Lung (tissue), 11 donors: ENCODE measurements at regions not wholly inside any gene's neighbourhood (a gene's known extent, or its start where the extent isn't known, plus 50 kb on each side); places are given as distances from the start of the nearest gene placed in this dataset.

ENCODE experiments used
- ATAC-seq: fragments of 200-7000 bp; cut with Tn5 transposase; one replicate; pipeline ENCODE4 v1.9.1; 2020; ENCODE audit warnings: moderate number of reproducible peaks; ENCODE audit not compliant: insufficient read depth, low FRiP score
- DNase-seq, 3 donors: peaks; one replicate each; pipeline ENCODE4 v3.0.0-alpha.2; 2013 to 2017
- H3K27ac ChIP-seq, 2 donors: one replicate each; pipeline ENCODE4 v1.5.1; 2013; ENCODE audit warnings: mild to moderate bottlenecking in 2 of 2, moderate library complexity in 2 of 2, control low read depth in 1 of 2, inconsistent platforms in 1 of 2, low read depth in 1 of 2, low read length in 1 of 2
- H3K27me3 ChIP-seq, 3 donors: one replicate each; pipeline ENCODE4 v1.5.1; 2013; ENCODE audit warnings: low read length in 2 of 3; ENCODE audit not compliant: control insufficient read depth in 3 of 3, insufficient read depth in 3 of 3
- H3K36me3 ChIP-seq, 4 donors: one replicate each; pipeline ENCODE4 v1.5.1; 2013; ENCODE audit warnings: low read length in 4 of 4, mild to moderate bottlenecking in 1 of 4, moderate library complexity in 1 of 4; ENCODE audit not compliant: control insufficient read depth in 4 of 4, insufficient read depth in 4 of 4
- H3K4me1 ChIP-seq, 5 donors: one replicate each; pipeline ENCODE4 v1.5.1; 2013; ENCODE audit warnings: low read length in 5 of 5, mild to moderate bottlenecking in 2 of 5, moderate library complexity in 1 of 5; ENCODE audit not compliant: control insufficient read depth in 5 of 5, insufficient read depth in 5 of 5
- H3K4me3 ChIP-seq: one replicate; pipeline ENCODE4 v1.5.1; 2013; ENCODE audit warnings: mild to moderate bottlenecking, control low read depth, moderate library complexity
- H3K9ac ChIP-seq, 2 donors: one replicate each; pipeline ENCODE4 v1.5.1; 2013; ENCODE audit warnings: low read length in 2 of 2, control low read depth in 1 of 2; ENCODE audit not compliant: insufficient read depth in 1 of 2
- H3K9me3 ChIP-seq, 4 donors: one replicate each; pipeline ENCODE4 v1.5.1; 2013; ENCODE audit warnings: low read length in 3 of 4, mild to moderate bottlenecking in 1 of 4, moderate library complexity in 1 of 4; ENCODE audit not compliant: control insufficient read depth in 4 of 4, insufficient read depth in 3 of 4
- WGBS, 2 donors: extraction: QIAGEN DNeasy Blood & Tissue Kit; methylation state at CpG; one replicate each; pipeline ENCODE4 v1.1.7; 2013; 5-methylcytosine and 5-hydroxymethylcytosine counted together
- TF ChIP-seq, protein P1 (sequence below): IDR thresholded peaks from 2 replicates; pipeline ENCODE4 v1.5.1; 2012; ENCODE audit warnings: mild to moderate bottlenecking; ENCODE audit errors: control extremely low read depth, extremely low read depth
- donor health status: control.
- donor health status: control.
- donor health status: Bipolar disorder and iron deficiency.
- donor health status: healthy.
- donor health status: DM: yes; HTN: yes; CAD: no.

DNA sequence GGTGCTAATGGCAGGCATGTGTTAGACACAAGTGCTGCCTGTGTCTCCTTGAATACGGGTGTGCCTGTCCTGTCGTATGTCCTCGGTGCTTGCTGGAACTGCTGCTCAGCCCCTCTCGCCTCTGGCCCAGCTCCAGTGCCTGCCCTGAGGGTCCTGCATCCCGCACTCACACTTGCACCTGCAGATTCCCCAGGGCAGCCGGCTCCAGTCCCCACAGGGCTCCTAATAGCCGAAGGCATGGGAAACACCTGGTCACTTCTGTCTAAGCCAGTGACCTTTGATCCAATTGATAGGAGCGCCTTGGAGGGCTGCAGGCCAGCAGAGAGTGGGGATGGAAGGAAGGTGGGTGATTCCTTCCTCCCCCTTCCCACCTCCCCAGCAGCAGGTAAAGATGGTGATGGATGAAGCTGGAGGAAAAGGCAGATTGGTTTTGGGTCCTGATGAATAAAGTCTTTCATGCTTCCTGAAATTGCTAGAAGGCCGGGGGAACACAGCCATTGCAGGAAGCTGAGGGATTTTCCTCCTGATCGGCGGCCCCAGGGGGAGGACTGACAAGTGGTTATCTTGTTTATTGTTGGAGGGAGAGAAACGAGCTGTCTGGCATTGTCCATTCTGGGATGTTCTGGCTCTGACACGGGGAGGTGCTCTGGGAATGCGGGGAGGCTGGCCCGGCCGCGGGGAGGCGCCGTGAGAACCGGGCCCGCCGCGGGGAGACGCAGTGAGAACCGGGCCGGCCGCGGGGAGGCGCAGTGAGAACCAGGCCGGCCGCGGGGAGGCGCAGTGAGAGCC lies 110.9 kb upstream of the B3GAT1 start:
- H3K4me1 ChIP-seq: peaks cover 0 to 2% (median 0%) of the 10 kb centered on the region in 5 donors
- ATAC-seq (no peak), DNase-seq (no peak)
- H3K4me3 ChIP-seq: no peak overlapping the region
- H3K9me3 ChIP-seq: peaks cover 0 to 4% (median 0%) of the 10 kb centered on the region in 4 donors
- H3K27me3 ChIP-seq: no peaks in the 10 kb centered on the region
- TF ChIP-seq, protein P1, sequence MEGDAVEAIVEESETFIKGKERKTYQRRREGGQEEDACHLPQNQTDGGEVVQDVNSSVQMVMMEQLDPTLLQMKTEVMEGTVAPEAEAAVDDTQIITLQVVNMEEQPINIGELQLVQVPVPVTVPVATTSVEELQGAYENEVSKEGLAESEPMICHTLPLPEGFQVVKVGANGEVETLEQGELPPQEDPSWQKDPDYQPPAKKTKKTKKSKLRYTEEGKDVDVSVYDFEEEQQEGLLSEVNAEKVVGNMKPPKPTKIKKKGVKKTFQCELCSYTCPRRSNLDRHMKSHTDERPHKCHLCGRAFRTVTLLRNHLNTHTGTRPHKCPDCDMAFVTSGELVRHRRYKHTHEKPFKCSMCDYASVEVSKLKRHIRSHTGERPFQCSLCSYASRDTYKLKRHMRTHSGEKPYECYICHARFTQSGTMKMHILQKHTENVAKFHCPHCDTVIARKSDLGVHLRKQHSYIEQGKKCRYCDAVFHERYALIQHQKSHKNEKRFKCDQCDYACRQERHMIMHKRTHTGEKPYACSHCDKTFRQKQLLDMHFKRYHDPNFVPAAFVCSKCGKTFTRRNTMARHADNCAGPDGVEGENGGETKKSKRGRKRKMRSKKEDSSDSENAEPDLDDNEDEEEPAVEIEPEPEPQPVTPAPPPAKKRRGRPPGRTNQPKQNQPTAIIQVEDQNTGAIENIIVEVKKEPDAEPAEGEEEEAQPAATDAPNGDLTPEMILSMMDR: no peak
- H3K9ac ChIP-seq: no peak overlapping the region
- 70 to 71% methylated on average over 18 to 30 of the region's 33 CpGs for WGBS, 2 donors
- H3K27ac ChIP-seq: no peak overlapping the region
- H3K36me3 ChIP-seq: no peaks in the 10 kb centered on the region

DNA sequence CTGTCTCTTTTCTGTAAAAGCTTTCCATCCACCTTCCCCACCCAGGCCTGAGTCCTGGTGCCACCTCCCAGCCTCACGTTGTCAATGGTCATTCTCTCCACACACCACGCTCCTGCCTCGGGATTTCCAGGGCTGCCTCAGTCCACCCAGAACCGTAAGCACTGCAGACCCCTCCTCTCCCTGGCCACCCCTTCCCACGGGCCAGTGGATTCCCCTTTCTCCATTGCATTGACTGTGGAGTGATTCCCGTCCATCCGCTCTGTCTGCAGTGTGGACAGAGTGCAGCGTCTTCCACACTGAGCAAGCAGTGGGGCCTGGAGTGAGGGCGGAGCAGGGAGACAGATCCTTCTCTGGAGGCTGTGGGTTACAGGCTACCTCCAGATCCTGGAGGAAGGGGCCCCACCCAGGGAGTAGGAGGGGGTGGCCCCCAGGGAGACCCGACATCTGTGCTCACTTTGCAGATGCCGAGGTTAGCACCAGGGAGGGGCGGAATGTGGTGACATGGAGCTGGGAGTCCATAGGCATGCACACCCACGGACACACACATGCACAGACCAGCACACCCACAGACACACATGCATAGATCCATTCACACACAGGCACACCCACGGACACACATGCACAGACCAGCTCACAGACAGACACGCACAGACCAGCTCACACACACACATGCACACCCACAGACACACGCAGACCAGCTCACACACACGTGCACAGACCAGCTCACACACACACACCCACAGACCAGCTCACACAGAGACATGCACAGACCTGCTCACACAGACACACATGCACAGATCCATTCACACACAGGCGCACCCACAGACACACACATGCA lies 109.6 kb upstream of the B3GAT1 start:
- Histone ChIP-seq H3K4me3 (no peak overlapping the region), H3K9ac (no peak overlapping the region), H3K9me3 (peaks cover 0 to 4% (median 0%) of the 10 kb centered on the region in 4 donors), H3K4me1 (peaks cover 0 to 4% (median 0%) of the 10 kb centered on the region in 5 donors), H3K36me3 (no peaks in the 10 kb centered on the region), H3K27me3 (no peaks in the 10 kb centered on the region), H3K27ac (no peak overlapping the region)
- TF ChIP-seq, protein P1: no peak
- WGBS, 2 donors: 75 to 83% methylated on average over 18 of the region's 18 CpGs
- no peak for ATAC-seq
- DNase-seq: no peak

DNA sequence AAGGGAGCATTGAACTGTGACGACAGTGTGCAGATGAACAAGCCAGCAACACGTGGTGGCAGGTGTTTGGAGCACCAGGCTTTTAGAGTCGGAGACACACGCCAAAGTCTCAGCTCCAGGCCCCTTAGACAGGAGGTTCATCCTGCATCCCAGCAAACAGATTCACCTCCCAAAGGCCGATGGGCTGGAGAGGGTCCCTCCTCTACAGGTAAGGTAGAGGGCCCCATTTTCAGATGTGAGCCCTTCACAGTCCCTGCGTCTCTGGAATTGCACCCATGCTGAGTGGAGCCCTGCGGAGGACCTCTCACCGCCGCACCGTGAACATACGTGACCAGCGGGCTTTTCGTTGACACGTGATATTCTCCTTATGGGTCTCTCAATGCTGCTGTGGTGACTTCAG lies 109.0 kb upstream of the B3GAT1 start:
- Histone ChIP-seq H3K27me3 (no peaks in the 10 kb centered on the region), H3K4me1 (peaks cover 0 to 4% (median 0%) of the 10 kb centered on the region in 5 donors), H3K9me3 (peaks cover 0 to 4% (median 0%) of the 10 kb centered on the region in 4 donors), H3K27ac (no peak overlapping the region), H3K36me3 (no peaks in the 10 kb centered on the region), H3K9ac (no peak overlapping the region), H3K4me3 (no peak overlapping the region)
- DNase-seq (no peak), ATAC-seq (no peak)
- TF ChIP-seq, protein P1: no peak
- WGBS, 2 donors: 92 to 94% methylated on average over 14 of the region's 14 CpGs
